ENCODE measurements at regions not wholly inside any gene's neighbourhood (a gene's known extent, or its start where the extent isn't known, plus 50 kb on each side); places are given as distances from the start of the nearest gene placed in this dataset.

DNA sequence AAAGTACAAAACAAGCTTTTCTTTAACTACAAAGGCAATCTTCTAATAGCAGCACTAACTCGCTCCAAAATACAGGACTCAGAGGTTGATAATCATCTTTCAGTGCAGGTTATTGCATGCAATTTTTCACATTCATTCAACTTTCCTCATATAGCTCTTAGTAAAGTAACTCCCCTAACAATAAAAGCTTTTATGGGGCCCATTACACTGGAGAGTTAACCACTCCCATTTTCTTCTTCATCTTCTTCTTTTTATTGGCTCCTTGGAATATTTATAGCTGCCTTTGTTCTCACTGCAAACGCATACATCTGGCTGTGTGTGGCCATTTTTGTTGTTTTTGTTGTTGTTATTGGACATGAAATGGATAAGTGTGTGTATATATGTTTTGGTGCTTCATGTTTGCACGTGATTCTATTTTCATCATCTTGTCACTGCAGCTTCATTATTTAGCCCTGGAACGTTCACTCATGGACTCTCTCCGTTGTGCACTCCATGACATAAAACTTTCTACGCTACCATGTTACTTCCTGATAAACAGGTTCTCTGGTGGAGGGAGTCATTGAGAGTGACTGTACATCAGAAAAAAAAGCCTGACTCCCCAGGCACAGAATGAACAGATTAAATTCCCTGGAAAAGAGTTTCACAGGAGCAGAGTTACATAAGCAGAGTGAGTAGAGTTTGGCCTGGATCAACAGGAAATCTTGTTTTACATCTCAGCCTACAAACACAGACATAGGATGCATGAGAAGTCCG lies 236.4 kb upstream of the SP4 start:
- Histone ChIP-seq H3K9ac (ENCODE audit: low read depth in 1 of 2, low read length in 2 of 2) (no peak overlapping the region), H3K27ac (ENCODE audit: low read depth, low read length) (no peak overlapping the region), H3K4me3 (ENCODE audit: low read depth in 1 of 2, low read length in 2 of 2) (no peak overlapping the region), H3K4me1 (ENCODE audit: control insufficient read depth in 1 of 2, insufficient read depth in 2 of 2, low read length in 2 of 2) (no peaks in the 10 kb centered on the region), H3K9me3 (ENCODE audit: control insufficient read depth in 1 of 2, low read length in 2 of 2) (no peaks in the 10 kb centered on the region), H3K27me3 (ENCODE audit: control insufficient read depth in 1 of 2, insufficient read depth in 2 of 2, low read length in 2 of 2) (no peaks in the 10 kb centered on the region), H3K36me3 (ENCODE audit: control insufficient read depth in 1 of 2, insufficient read depth in 2 of 2, low read length in 2 of 2) (no peaks in the 10 kb centered on the region)

DNA sequence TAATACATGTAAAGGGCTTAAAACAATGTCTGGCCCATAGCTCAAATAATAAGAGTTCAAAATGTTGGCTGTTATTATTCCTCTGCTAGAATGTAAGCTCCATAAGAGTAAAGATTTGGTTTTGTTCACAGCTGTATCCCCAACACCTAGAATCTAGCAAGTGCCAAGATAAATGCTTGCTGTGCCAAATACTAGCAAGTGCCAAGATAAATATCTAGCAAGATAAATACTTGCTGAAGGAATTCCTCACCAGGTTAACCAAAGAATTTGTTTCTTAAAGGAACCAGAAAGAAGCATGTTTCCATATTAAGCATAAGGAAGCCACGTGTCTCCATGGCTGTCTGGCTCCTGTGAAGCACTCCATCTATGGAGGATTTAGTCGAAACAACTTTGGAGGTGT lies 235.2 kb upstream of the SP4 start:
- no peaks in the 10 kb centered on the region for H3K36me3 ChIP-seq (ENCODE audit: control insufficient read depth in 1 of 2, insufficient read depth in 2 of 2, low read length in 2 of 2)
- H3K27ac ChIP-seq (ENCODE audit: low read depth, low read length): no peak overlapping the region
- no peak overlapping the region for H3K9ac ChIP-seq (ENCODE audit: low read depth in 1 of 2, low read length in 2 of 2)
- H3K9me3 ChIP-seq (ENCODE audit: control insufficient read depth in 1 of 2, low read length in 2 of 2): no peaks in the 10 kb centered on the region
- no peak overlapping the region for H3K4me3 ChIP-seq (ENCODE audit: low read depth in 1 of 2, low read length in 2 of 2)
- H3K4me1 ChIP-seq (ENCODE audit: control insufficient read depth in 1 of 2, insufficient read depth in 2 of 2, low read length in 2 of 2): no peaks in the 10 kb centered on the region
- H3K27me3 ChIP-seq (ENCODE audit: control insufficient read depth in 1 of 2, insufficient read depth in 2 of 2, low read length in 2 of 2): no peaks in the 10 kb centered on the region

DNA sequence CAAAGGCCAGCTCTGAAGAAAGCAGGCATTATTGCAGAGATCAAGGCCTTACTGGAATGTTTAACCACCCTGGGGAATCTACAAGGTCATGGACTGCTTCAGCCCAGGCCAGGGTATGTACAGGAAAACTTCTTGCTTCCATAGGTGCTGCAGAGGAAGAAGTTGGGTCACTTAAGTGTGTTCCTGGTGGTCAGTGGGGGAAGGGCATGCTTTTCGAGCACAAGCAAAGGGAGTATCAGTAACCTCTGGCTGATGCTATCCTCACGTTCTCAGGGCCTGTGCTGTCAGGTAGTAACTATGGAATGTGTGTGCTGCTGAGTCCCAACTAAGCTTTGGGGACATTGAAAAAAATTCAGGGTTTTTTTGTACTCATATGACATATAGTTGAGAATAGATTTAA lies 234.0 kb upstream of the SP4 start:
- no peaks in the 10 kb centered on the region for H3K9me3 ChIP-seq (ENCODE audit: control insufficient read depth in 1 of 2, low read length in 2 of 2)
- H3K4me3 ChIP-seq (ENCODE audit: low read depth in 1 of 2, low read length in 2 of 2): no peak overlapping the region
- no peaks in the 10 kb centered on the region for H3K36me3 ChIP-seq (ENCODE audit: control insufficient read depth in 1 of 2, insufficient read depth in 2 of 2, low read length in 2 of 2)
- H3K4me1 ChIP-seq (ENCODE audit: control insufficient read depth in 1 of 2, insufficient read depth in 2 of 2, low read length in 2 of 2): no peaks in the 10 kb centered on the region
- H3K27ac ChIP-seq (ENCODE audit: low read depth, low read length): no peak overlapping the region
- no peak overlapping the region for H3K9ac ChIP-seq (ENCODE audit: low read depth in 1 of 2, low read length in 2 of 2)
- H3K27me3 ChIP-seq (ENCODE audit: control insufficient read depth in 1 of 2, insufficient read depth in 2 of 2, low read length in 2 of 2): no peaks in the 10 kb centered on the region

DNA sequence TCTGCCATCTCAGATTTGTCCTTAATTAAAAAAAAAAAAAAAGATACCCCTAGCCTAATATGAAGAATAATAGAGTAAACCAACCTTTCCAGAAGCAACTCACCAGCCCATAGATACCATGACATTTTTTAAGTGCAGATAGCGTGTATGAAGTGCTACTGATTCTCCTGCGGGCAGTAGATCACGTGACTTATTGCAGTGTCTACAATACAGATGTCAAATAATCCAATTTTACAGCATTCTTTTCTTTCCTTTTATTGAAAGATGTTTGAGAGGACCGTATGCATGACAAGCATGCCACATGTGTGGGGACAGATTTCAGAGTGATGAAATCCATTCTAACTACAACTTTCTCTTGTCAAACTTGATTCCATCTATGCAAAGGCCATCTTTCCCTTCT lies 232.9 kb upstream of the SP4 start:
- Histone ChIP-seq H3K27me3 (ENCODE audit: control insufficient read depth in 1 of 2, insufficient read depth in 2 of 2, low read length in 2 of 2) (no peaks in the 10 kb centered on the region), H3K36me3 (ENCODE audit: control insufficient read depth in 1 of 2, insufficient read depth in 2 of 2, low read length in 2 of 2) (no peaks in the 10 kb centered on the region), H3K9ac (ENCODE audit: low read depth in 1 of 2, low read length in 2 of 2) (no peak overlapping the region), H3K27ac (ENCODE audit: low read depth, low read length) (no peak overlapping the region), H3K4me1 (ENCODE audit: control insufficient read depth in 1 of 2, insufficient read depth in 2 of 2, low read length in 2 of 2) (no peaks in the 10 kb centered on the region), H3K9me3 (ENCODE audit: control insufficient read depth in 1 of 2, low read length in 2 of 2) (no peaks in the 10 kb centered on the region), H3K4me3 (ENCODE audit: low read depth in 1 of 2, low read length in 2 of 2) (no peak overlapping the region)

DNA sequence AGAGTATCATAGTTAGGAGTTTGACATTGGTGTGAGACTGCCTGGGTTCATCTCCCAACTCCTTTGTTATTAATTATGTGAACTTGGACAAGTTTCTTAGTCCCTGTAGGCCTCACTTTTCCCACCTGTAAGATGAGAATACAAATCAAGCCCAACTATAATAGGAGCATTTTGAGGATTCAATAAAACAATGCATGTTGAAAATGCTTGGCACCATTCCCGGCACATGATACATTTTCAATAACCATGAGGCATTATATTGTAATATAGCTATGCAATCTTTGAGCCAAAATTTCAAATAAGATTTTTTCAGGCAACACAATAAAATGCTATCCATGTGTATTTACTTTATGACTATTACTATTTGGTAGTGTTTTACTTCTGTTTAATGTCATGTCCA lies 229.0 kb upstream of the SP4 start:
- Histone ChIP-seq H3K9ac (ENCODE audit: low read depth in 1 of 2, low read length in 2 of 2) (no peak overlapping the region), H3K4me3 (ENCODE audit: low read depth in 1 of 2, low read length in 2 of 2) (no peak overlapping the region), H3K9me3 (ENCODE audit: control insufficient read depth in 1 of 2, low read length in 2 of 2) (no peaks in the 10 kb centered on the region), H3K36me3 (ENCODE audit: control insufficient read depth in 1 of 2, insufficient read depth in 2 of 2, low read length in 2 of 2) (no peaks in the 10 kb centered on the region), H3K4me1 (ENCODE audit: control insufficient read depth in 1 of 2, insufficient read depth in 2 of 2, low read length in 2 of 2) (no peaks in the 10 kb centered on the region), H3K27me3 (ENCODE audit: control insufficient read depth in 1 of 2, insufficient read depth in 2 of 2, low read length in 2 of 2) (no peaks in the 10 kb centered on the region), H3K27ac (ENCODE audit: low read depth, low read length) (no peak overlapping the region)

DNA sequence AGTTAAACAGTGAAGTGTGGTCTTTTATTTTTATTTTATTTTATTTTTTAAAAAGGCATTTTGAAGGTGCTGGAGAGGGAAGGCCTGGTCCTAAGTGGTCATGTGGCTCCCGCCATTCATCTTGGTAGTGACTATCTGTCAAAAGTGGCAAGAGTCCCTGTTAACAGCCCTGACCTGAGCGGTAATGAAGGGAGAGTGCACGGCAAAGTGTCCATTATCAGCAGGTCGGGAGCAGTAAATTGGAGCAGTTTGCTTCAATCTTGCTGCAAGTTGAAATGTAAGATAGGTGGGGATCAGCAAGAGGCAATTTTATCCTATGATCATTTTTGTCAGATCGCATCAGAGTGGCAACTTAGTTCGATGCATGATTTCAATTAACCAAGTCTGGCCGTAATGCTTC lies 227.4 kb upstream of the SP4 start:
- Histone ChIP-seq H3K9ac (ENCODE audit: low read depth in 1 of 2, low read length in 2 of 2) (no peak overlapping the region), H3K36me3 (ENCODE audit: control insufficient read depth in 1 of 2, insufficient read depth in 2 of 2, low read length in 2 of 2) (no peaks in the 10 kb centered on the region), H3K27me3 (ENCODE audit: control insufficient read depth in 1 of 2, insufficient read depth in 2 of 2, low read length in 2 of 2) (no peaks in the 10 kb centered on the region), H3K4me1 (ENCODE audit: control insufficient read depth in 1 of 2, insufficient read depth in 2 of 2, low read length in 2 of 2) (no peaks in the 10 kb centered on the region), H3K4me3 (ENCODE audit: low read depth in 1 of 2, low read length in 2 of 2) (no peak overlapping the region), H3K27ac (ENCODE audit: low read depth, low read length) (no peak overlapping the region), H3K9me3 (ENCODE audit: control insufficient read depth in 1 of 2, low read length in 2 of 2) (no peaks in the 10 kb centered on the region)

DNA sequence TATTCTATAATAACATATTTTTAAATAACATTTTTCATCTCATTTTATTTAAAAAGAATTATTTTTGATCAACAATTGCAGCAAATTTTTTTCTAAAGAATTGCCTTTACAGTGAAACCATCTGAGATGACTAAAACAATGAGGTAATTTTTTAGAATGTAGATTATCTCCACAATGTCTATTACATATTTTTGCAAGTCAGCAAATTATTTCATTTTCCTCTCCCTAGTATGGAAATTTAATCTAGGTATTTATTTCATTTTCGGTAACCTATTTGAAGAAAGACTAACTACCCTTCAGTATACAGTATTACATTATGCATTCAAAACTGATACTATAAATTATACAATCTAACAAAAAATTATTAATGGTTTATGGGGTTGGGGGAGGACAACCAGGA lies 213.2 kb upstream of the SP4 start:
- no peak overlapping the region for H3K4me3 ChIP-seq (ENCODE audit: low read depth in 1 of 2, low read length in 2 of 2)
- H3K9me3 ChIP-seq (ENCODE audit: control insufficient read depth in 1 of 2, low read length in 2 of 2): no peaks in the 10 kb centered on the region
- no peaks in the 10 kb centered on the region for H3K4me1 ChIP-seq (ENCODE audit: control insufficient read depth in 1 of 2, insufficient read depth in 2 of 2, low read length in 2 of 2)
- no peaks in the 10 kb centered on the region for H3K36me3 ChIP-seq (ENCODE audit: control insufficient read depth in 1 of 2, insufficient read depth in 2 of 2, low read length in 2 of 2)
- no peak overlapping the region for H3K9ac ChIP-seq (ENCODE audit: low read depth in 1 of 2, low read length in 2 of 2)
- no peaks in the 10 kb centered on the region for H3K27me3 ChIP-seq (ENCODE audit: control insufficient read depth in 1 of 2, insufficient read depth in 2 of 2, low read length in 2 of 2)
- H3K27ac ChIP-seq (ENCODE audit: low read depth, low read length): no peak overlapping the region

DNA sequence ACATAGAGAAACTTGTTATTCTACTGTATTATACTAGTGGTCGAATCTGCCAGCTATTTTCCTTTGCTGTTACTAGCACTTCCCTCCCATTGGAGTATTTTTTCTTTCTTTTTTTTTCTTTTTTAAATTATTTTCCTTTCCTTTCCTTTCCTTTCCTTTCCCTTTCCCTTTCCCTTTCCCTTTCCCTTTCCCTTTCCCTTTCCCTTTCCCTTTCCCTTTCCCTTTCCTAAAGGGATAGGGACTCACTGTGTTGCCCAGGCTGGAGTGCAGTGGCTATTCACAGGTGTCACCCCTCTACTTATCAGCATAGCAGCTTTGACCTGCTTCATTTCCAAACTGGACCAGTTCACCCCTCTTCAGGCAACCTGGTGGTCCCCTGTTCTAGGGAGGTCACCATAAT lies 212.6 kb upstream of the SP4 start:
- Histone ChIP-seq H3K4me3 (ENCODE audit: low read depth in 1 of 2, low read length in 2 of 2) (no peak overlapping the region), H3K9me3 (ENCODE audit: control insufficient read depth in 1 of 2, low read length in 2 of 2) (no peaks in the 10 kb centered on the region), H3K36me3 (ENCODE audit: control insufficient read depth in 1 of 2, insufficient read depth in 2 of 2, low read length in 2 of 2) (no peaks in the 10 kb centered on the region), H3K27me3 (ENCODE audit: control insufficient read depth in 1 of 2, insufficient read depth in 2 of 2, low read length in 2 of 2) (no peaks in the 10 kb centered on the region), H3K9ac (ENCODE audit: low read depth in 1 of 2, low read length in 2 of 2) (no peak overlapping the region), H3K27ac (ENCODE audit: low read depth, low read length) (no peak overlapping the region), H3K4me1 (ENCODE audit: control insufficient read depth in 1 of 2, insufficient read depth in 2 of 2, low read length in 2 of 2) (no peaks in the 10 kb centered on the region)

DNA sequence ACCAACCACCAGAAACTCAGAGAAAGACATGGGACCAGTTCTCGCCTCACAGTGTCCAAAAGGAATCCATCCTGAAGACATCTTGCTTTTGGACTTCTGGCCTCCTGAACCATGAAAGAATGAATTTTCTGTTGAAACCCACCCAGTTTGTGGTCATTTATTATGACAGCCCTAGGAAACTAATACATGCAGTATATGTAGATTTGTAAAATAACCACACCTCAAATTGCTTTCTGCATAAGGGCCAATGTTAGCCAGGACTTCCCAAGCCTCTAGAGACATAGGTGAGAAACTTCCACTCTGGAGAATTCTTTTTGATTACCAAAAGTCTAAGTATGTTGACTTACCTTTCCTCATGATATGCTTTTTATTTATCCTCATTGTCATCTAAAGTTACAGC lies 210.5 kb upstream of the SP4 start:
- no peaks in the 10 kb centered on the region for H3K4me1 ChIP-seq (ENCODE audit: control insufficient read depth in 1 of 2, insufficient read depth in 2 of 2, low read length in 2 of 2)
- H3K27me3 ChIP-seq (ENCODE audit: control insufficient read depth in 1 of 2, insufficient read depth in 2 of 2, low read length in 2 of 2): no peaks in the 10 kb centered on the region
- no peak overlapping the region for H3K9ac ChIP-seq (ENCODE audit: low read depth in 1 of 2, low read length in 2 of 2)
- H3K27ac ChIP-seq (ENCODE audit: low read depth, low read length): no peak overlapping the region
- H3K9me3 ChIP-seq (ENCODE audit: control insufficient read depth in 1 of 2, low read length in 2 of 2): no peaks in the 10 kb centered on the region
- no peak overlapping the region for H3K4me3 ChIP-seq (ENCODE audit: low read depth in 1 of 2, low read length in 2 of 2)
- no peaks in the 10 kb centered on the region for H3K36me3 ChIP-seq (ENCODE audit: control insufficient read depth in 1 of 2, insufficient read depth in 2 of 2, low read length in 2 of 2)

DNA sequence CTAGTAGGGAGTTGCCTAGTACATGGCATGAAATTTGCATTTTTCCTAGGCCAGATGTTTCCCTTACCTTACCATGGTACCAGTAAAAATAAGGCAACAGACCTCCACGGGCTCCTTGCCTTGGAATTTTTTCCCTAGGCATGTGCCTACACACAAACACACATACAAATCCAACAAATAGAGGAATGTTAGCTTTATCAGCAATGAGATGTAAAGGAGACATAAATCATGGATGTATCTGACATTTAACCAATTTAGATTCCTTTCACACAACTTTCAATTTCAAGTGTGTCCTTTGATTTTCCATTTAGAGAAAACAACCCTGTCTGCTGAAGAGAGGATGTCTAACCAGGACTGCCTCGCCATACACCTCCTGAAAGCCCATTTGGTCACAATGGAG lies 209.7 kb upstream of the SP4 start:
- H3K4me1 ChIP-seq (ENCODE audit: control insufficient read depth in 1 of 2, insufficient read depth in 2 of 2, low read length in 2 of 2): no peaks in the 10 kb centered on the region

DNA sequence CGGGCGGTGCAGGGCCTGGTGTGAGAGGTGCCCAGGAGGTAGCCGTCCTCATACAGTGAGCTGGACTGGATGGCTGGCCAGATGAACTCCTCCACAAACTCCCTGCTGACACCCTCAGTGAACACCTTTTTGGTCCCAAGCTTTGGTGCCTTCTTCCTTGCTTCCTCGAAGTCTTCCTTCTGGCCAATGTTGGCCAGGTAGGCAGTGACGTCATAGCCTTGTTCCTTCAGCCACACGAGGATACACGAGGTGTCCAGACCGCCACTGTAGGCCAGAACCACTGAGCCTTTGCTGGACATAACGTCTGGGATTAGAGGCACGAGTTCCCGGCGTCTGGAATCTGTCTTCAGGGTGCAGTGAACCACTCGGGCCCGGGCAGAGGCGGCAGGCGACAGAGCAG lies 206.8 kb upstream of the SP4 start:
- no peaks in the 10 kb centered on the region for H3K4me1 ChIP-seq (ENCODE audit: control insufficient read depth in 1 of 2, insufficient read depth in 2 of 2, low read length in 2 of 2)
- no peaks in the 10 kb centered on the region for H3K36me3 ChIP-seq (ENCODE audit: control insufficient read depth in 1 of 2, insufficient read depth in 2 of 2, low read length in 2 of 2)
- H3K9ac ChIP-seq (ENCODE audit: low read depth in 1 of 2, low read length in 2 of 2): no peak overlapping the region
- H3K27ac ChIP-seq (ENCODE audit: low read depth, low read length): no peak overlapping the region
- H3K9me3 ChIP-seq (ENCODE audit: control insufficient read depth in 1 of 2, low read length in 2 of 2): no peaks in the 10 kb centered on the region
- no peaks in the 10 kb centered on the region for H3K27me3 ChIP-seq (ENCODE audit: control insufficient read depth in 1 of 2, insufficient read depth in 2 of 2, low read length in 2 of 2)
- no peak overlapping the region for H3K4me3 ChIP-seq (ENCODE audit: low read depth in 1 of 2, low read length in 2 of 2)

More for the DNA sequence above, 209.7 kb upstream of the SP4 start:
- Histone ChIP-seq H3K27ac (ENCODE audit: low read depth, low read length) (no peak overlapping the region), H3K27me3 (ENCODE audit: control insufficient read depth in 1 of 2, insufficient read depth in 2 of 2, low read length in 2 of 2) (no peaks in the 10 kb centered on the region), H3K4me3 (ENCODE audit: low read depth in 1 of 2, low read length in 2 of 2) (no peak overlapping the region), H3K9me3 (ENCODE audit: control insufficient read depth in 1 of 2, low read length in 2 of 2) (no peaks in the 10 kb centered on the region), H3K9ac (ENCODE audit: low read depth in 1 of 2, low read length in 2 of 2) (no peak overlapping the region), H3K36me3 (ENCODE audit: control insufficient read depth in 1 of 2, insufficient read depth in 2 of 2, low read length in 2 of 2) (no peaks in the 10 kb centered on the region)
